Hepatocyte (in vitro differentiated cells): ENCODE measurements at regions not wholly inside any gene's neighbourhood (a gene's known extent, or its start where the extent isn't known, plus 50 kb on each side); places are given as distances from the start of the nearest gene placed in this dataset.

Source experiments
- DNase-seq: peaks from one replicate; pipeline ENCODE4 v3.0.0-alpha.2; 2016; ENCODE audit warnings: low spot score
- H2AFZ ChIP-seq: fragments of 200-600 bp; sonication (generic); 2 replicates; pipeline ENCODE4 v1.6.0; 2016; ENCODE audit warnings: antibody characterized with exemption, mild to moderate bottlenecking
- H3K27ac ChIP-seq: fragments of 200-600 bp; sonication (generic); 2 replicates; pipeline ENCODE4 v1.5.1; 2016; ENCODE audit warnings: mild to moderate bottlenecking
- H3K27me3 ChIP-seq: fragments of 200-600 bp; sonication (generic); 2 replicates; pipeline ENCODE4 v1.6.1; 2016
- H3K36me3 ChIP-seq: fragments of 200-600 bp; sonication (generic); replicated peaks from 2 replicates; pipeline ENCODE4 v1.5.1; 2016; ENCODE audit warnings: low read depth; ENCODE audit not compliant: insufficient read depth
- H3K4me1 ChIP-seq: fragments of 200-600 bp; sonication (generic); 2 replicates; pipeline ENCODE4 v1.5.1; 2016; ENCODE audit warnings: mild to moderate bottlenecking, moderate library complexity; ENCODE audit not compliant: insufficient read depth
- H3K4me2 ChIP-seq: fragments of 200-600 bp; sonication (generic); 2 replicates; pipeline ENCODE4 v1.6.0; 2016
- H3K4me3 ChIP-seq: fragments of 200-600 bp; sonication (generic); 2 replicates; pipeline ENCODE4 v1.5.1; 2016; ENCODE audit warnings: mild to moderate bottlenecking
- H3K79me2 ChIP-seq: fragments of 200-600 bp; sonication (generic); 2 replicates; pipeline ENCODE4 v1.6.0; 2017; ENCODE audit warnings: mild to moderate bottlenecking
- H3K9me2 ChIP-seq: fragments of 200-600 bp; sonication (generic); replicated peaks from 2 replicates; pipeline ENCODE4 v1.6.0; 2017; ENCODE audit warnings: mild to moderate bottlenecking; ENCODE audit not compliant: insufficient read depth
- H3K9me3 ChIP-seq: fragments of 200-600 bp; sonication (generic); 2 replicates; pipeline ENCODE4 v1.5.1; 2016; ENCODE audit warnings: low read depth, mild to moderate bottlenecking
- H4K20me1 ChIP-seq: fragments of 200-600 bp; sonication (generic); 2 replicates; pipeline ENCODE4 v1.6.0; 2016; ENCODE audit warnings: mild to moderate bottlenecking; ENCODE audit not compliant: insufficient read depth, poor library complexity, severe bottlenecking
- EZH2 ChIP-seq: fragments of 200-600 bp; sonication (generic); IDR thresholded peaks from 2 replicates; pipeline ENCODE4 v1.6.1; 2016; ENCODE audit warnings: antibody characterized with exemption, mild to moderate bottlenecking, borderline replicate concordance
- EZH2phosphoT487 ChIP-seq: fragments of 200-600 bp; sonication (generic); IDR thresholded peaks from one replicate; pipeline ENCODE4 v1.6.1; 2018; ENCODE audit warnings: antibody characterized with exemption, mild to moderate bottlenecking, low read depth, moderate library complexity; ENCODE audit not compliant: unreplicated experiment, severe bottlenecking
- WGBS: methylation state at CpG from one replicate; pipeline ENCODE4 v1.1.6; 2016; ENCODE audit warnings: low lambda C conversion rate; ENCODE audit errors: missing lambda C conversion rate; 5-methylcytosine and 5-hydroxymethylcytosine counted together
- TF ChIP-seq, protein P1 (sequence below): fragments of 200-600 bp; sonication (generic); IDR thresholded peaks from 2 replicates; pipeline ENCODE4 v1.5.1; 2016; ENCODE audit warnings: antibody characterized with exemption, mild to moderate bottlenecking; ENCODE audit not compliant: poor library complexity

- no peak overlapping the region for H2AFZ ChIP-seq
- no peak for DNase-seq
- no peaks in the 10 kb centered on the region for H3K9me3 ChIP-seq
- no peak overlapping the region for H3K4me3 ChIP-seq
- no peaks in the 10 kb centered on the region for H3K27me3 ChIP-seq
- no peaks in the 10 kb centered on the region for H3K9me2 ChIP-seq
- 29% methylated on average over 3 of the region's 3 CpGs for WGBS
- H3K4me2 ChIP-seq: no peak overlapping the region
- H3K27ac ChIP-seq: no peak overlapping the region
- no peaks in the 10 kb centered on the region for H3K36me3 ChIP-seq
- TF ChIP-seq EZH2 (no peak), EZH2phosphoT487 (no peak)
- TF ChIP-seq, protein P1, sequence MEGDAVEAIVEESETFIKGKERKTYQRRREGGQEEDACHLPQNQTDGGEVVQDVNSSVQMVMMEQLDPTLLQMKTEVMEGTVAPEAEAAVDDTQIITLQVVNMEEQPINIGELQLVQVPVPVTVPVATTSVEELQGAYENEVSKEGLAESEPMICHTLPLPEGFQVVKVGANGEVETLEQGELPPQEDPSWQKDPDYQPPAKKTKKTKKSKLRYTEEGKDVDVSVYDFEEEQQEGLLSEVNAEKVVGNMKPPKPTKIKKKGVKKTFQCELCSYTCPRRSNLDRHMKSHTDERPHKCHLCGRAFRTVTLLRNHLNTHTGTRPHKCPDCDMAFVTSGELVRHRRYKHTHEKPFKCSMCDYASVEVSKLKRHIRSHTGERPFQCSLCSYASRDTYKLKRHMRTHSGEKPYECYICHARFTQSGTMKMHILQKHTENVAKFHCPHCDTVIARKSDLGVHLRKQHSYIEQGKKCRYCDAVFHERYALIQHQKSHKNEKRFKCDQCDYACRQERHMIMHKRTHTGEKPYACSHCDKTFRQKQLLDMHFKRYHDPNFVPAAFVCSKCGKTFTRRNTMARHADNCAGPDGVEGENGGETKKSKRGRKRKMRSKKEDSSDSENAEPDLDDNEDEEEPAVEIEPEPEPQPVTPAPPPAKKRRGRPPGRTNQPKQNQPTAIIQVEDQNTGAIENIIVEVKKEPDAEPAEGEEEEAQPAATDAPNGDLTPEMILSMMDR: no peak
- H3K79me2 ChIP-seq: no peaks in the 10 kb centered on the region
- no peaks in the 10 kb centered on the region for H4K20me1 ChIP-seq
- H3K4me1 ChIP-seq: no peaks in the 10 kb centered on the region
Measured at GRCh38 chr7:106462914-106463482, 178.2 kb upstream of the NAMPT start.

GRCh38 chr7:106462365-106462859 lies 177.6 kb upstream of the NAMPT start:
- H3K4me2 ChIP-seq: no peak overlapping the region
- H3K9me3 ChIP-seq: no peaks in the 10 kb centered on the region
- no peaks in the 10 kb centered on the region for H3K36me3 ChIP-seq
- H3K9me2 ChIP-seq: no peaks in the 10 kb centered on the region
- H3K79me2 ChIP-seq: no peaks in the 10 kb centered on the region
- H3K27ac ChIP-seq: no peak overlapping the region
- no peak overlapping the region for H2AFZ ChIP-seq
- no peaks in the 10 kb centered on the region for H4K20me1 ChIP-seq
- 56% methylated on average over 4 of the region's 4 CpGs for WGBS
- H3K27me3 ChIP-seq: no peaks in the 10 kb centered on the region
- DNase-seq: peak; percentile 39
- no peaks in the 10 kb centered on the region for H3K4me1 ChIP-seq
- no peak overlapping the region for H3K4me3 ChIP-seq
- TF ChIP-seq, protein P1: peak; percentile 56
- TF ChIP-seq EZH2 (no peak), EZH2phosphoT487 (no peak)

- no peaks in the 10 kb centered on the region for H3K9me2 ChIP-seq
- H3K9me3 ChIP-seq: no peaks in the 10 kb centered on the region
- no peaks in the 10 kb centered on the region for H3K4me1 ChIP-seq
- H3K36me3 ChIP-seq: no peaks in the 10 kb centered on the region
- H4K20me1 ChIP-seq: no peaks in the 10 kb centered on the region
- no peaks in the 10 kb centered on the region for H3K27me3 ChIP-seq
- DNase-seq: peak; percentile 29
- H3K27ac ChIP-seq: peak overlapping the region; percentile 49
- TF ChIP-seq, protein P1: no peak
- TF ChIP-seq EZH2phosphoT487 (no peak), EZH2 (no peak)
- H2AFZ ChIP-seq: no peak overlapping the region
- H3K4me2 ChIP-seq: no peak overlapping the region
- H3K79me2 ChIP-seq: no peaks in the 10 kb centered on the region
- 54% methylated on average over 6 of the region's 6 CpGs for whole genome bisulfite sequencing
- no peak overlapping the region for H3K4me3 ChIP-seq
Measured at GRCh38 chr7:106460792-106461254, 176.0 kb upstream of the NAMPT start.
